Uterus (tissue), 3 donors: ENCODE measurements at regions not wholly inside any gene's neighbourhood (a gene's known extent, or its start where the extent isn't known, plus 50 kb on each side); places are given as distances from the start of the nearest gene placed in this dataset. TPM values are rescaled to one million over a fixed set of nuclear protein-coding genes. Genes with fewer than 3 reads are reported as not detected.

Source experiments
- DNase-seq, 2 donors: peaks; one replicate each; pipeline ENCODE4 v3.0.0-alpha.2; 2019 to 2020
- H3K27ac ChIP-seq, 2 donors: fragments of 200-600 bp; sonication (generic); 1 replicate in 1 of 2; 2 replicates in 1 of 2; pipeline ENCODE4 v1.5.1; 2016 to 2018
- H3K27me3 ChIP-seq, 2 donors: fragments of 200-600 bp; sonication (generic); one replicate each; pipeline ENCODE4 v1.5.1; 2018 to 2019; ENCODE audit warnings: control low read depth in 1 of 2
- H3K36me3 ChIP-seq, 2 donors: fragments of 200-600 bp; sonication (generic); one replicate each; pipeline ENCODE4 v1.5.1; 2019; ENCODE audit warnings: control low read depth in 1 of 2
- H3K4me1 ChIP-seq, 2 donors: fragments of 200-600 bp; sonication (generic); one replicate each; pipeline ENCODE4 v1.5.1; 2018 to 2019; ENCODE audit warnings: control low read depth in 1 of 2
- H3K4me3 ChIP-seq, 2 donors: fragments of 200-600 bp; sonication (generic); 1 replicate in 1 of 2; 2 replicates in 1 of 2; pipeline ENCODE4 v1.5.1; 2018 to 2019; ENCODE audit warnings: mild to moderate bottlenecking in 1 of 2
- H3K9me3 ChIP-seq, 2 donors: fragments of 200-600 bp; sonication (generic); one replicate each; pipeline ENCODE4 v1.5.1; 2019; ENCODE audit warnings: control low read depth in 1 of 2
- POLR2A ChIP-seq, 2 donors: fragments of 450-650 bp; IDR thresholded peaks; one replicate each; pipeline ENCODE4 v1.6.1; 2016; ENCODE audit warnings: antibody characterized with exemption in 2 of 2, mild to moderate bottlenecking in 1 of 2, moderate library complexity in 1 of 2
- intact Hi-C: fragments of 100-400 bp; cut with DNase I; formaldehyde crosslinking; loops from one replicate; pipeline ENCODE4 v1.15.1; 2023; ENCODE audit warnings: low total_unique reads
- small RNA-seq: library from RNA; depleted of rRNA; stranded (forward); fragments of <200 nt; gene quantifications from one replicate; pipeline ENCODE3, GENCODE V24; 2016
- TF ChIP-seq, protein P1 (sequence below), 4 experiments: fragments of 200-600 bp in 2 of 4; fragments of 450-650 bp in 2 of 4; sonication (generic) in 2 of 4; IDR thresholded peaks; one replicate each; pipeline ENCODE4 v1.5.1; 2016 to 2019; ENCODE audit warnings: antibody characterized with exemption in 4 of 4, mild to moderate bottlenecking in 2 of 4, moderate library complexity in 1 of 4
- donor health status: DM: yes; HTN: yes; CAD: no.

GRCh38 chr13:26813321-26813979 lies 52.9 kb upstream of the GPR12 start:
- H3K4me3 ChIP-seq: no peak overlapping the region
- no peaks in the 10 kb centered on the region for H3K4me1 ChIP-seq
- no peak overlapping the region for H3K27ac ChIP-seq
- no peak for DNase-seq
- H3K27me3 ChIP-seq: no peaks in the 10 kb centered on the region
- TF ChIP-seq, protein P1, sequence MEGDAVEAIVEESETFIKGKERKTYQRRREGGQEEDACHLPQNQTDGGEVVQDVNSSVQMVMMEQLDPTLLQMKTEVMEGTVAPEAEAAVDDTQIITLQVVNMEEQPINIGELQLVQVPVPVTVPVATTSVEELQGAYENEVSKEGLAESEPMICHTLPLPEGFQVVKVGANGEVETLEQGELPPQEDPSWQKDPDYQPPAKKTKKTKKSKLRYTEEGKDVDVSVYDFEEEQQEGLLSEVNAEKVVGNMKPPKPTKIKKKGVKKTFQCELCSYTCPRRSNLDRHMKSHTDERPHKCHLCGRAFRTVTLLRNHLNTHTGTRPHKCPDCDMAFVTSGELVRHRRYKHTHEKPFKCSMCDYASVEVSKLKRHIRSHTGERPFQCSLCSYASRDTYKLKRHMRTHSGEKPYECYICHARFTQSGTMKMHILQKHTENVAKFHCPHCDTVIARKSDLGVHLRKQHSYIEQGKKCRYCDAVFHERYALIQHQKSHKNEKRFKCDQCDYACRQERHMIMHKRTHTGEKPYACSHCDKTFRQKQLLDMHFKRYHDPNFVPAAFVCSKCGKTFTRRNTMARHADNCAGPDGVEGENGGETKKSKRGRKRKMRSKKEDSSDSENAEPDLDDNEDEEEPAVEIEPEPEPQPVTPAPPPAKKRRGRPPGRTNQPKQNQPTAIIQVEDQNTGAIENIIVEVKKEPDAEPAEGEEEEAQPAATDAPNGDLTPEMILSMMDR (IDR thresholded peaks at IDR 0.05): no peak
- TF ChIP-seq POLR2A (IDR thresholded peaks at IDR 0.05): no peak
- intact Hi-C loops: no loop called here
- no peaks in the 10 kb centered on the region for H3K36me3 ChIP-seq
- no peaks in the 10 kb centered on the region for H3K9me3 ChIP-seq

DNA sequence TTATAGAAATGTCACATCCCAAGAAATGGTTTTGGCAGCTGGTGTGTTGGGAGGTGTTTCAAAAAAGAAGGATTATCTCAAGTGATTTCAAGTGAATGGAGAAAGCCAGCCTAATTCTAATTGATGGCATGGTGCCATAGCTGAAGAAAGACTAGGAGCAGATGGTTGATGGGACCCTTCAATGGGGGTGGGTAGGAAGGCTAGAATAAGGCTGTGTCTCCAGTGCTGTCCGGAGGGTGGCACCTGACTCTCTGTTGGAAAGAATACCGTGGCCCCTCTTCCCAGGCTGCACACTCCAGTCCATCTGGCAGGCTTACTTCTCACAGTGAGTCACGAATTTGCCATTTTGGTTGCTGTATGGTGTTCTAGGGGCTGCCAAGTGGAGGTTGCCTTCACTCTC lies 51.0 kb upstream of the GPR12 start:
- Histone ChIP-seq H3K9me3 (no peaks in the 10 kb centered on the region), H3K4me1 (no peaks in the 10 kb centered on the region), H3K4me3 (no peak overlapping the region), H3K27me3 (no peaks in the 10 kb centered on the region), H3K27ac (no peak overlapping the region), H3K36me3 (no peaks in the 10 kb centered on the region)
- DNase-seq: no peak
- TF ChIP-seq POLR2A (IDR thresholded peaks at IDR 0.05): no peak
- TF ChIP-seq, protein P1 (IDR thresholded peaks at IDR 0.05): no peak
- intact Hi-C loops: no loop called here

Small RNA genes lying in the stretch of these regions (small RNA-seq; reads per million reads assigned to genes)
- not detected for gene RPS21P8
